Mesenchymal stem cell (in vitro differentiated cells and primary cell): ENCODE measurements at regions not wholly inside any gene's neighbourhood (a gene's known extent, or its start where the extent isn't known, plus 50 kb on each side); places are given as distances from the start of the nearest gene placed in this dataset.

Experiments
- DNase-seq: peaks from one replicate; pipeline ENCODE4 v3.0.0-alpha.2; 2013
- H2AFZ ChIP-seq: one replicate; pipeline ENCODE4 v1.6.1; 2013; ENCODE audit warnings: low read depth, mild to moderate bottlenecking, control low read depth, inconsistent platforms, low read length, moderate library complexity
- H2AK5ac ChIP-seq: 2 replicates; pipeline ENCODE4 v1.6.1; 2013; ENCODE audit warnings: low read length, moderate library complexity, mild to moderate bottlenecking, inconsistent platforms; ENCODE audit not compliant: severe bottlenecking
- H2BK120ac ChIP-seq: one replicate; pipeline ENCODE4 v1.6.1; 2013; ENCODE audit warnings: low read depth, mild to moderate bottlenecking, inconsistent platforms, low read length, moderate library complexity
- H2BK12ac ChIP-seq, 2 experiments: one replicate each; pipeline ENCODE4 v1.6.1; 2013; ENCODE audit warnings: inconsistent platforms in 2 of 2, low read length in 2 of 2, mild to moderate bottlenecking in 2 of 2, moderate library complexity in 2 of 2, control low read depth in 1 of 2
- H2BK15ac ChIP-seq: one replicate; pipeline ENCODE4 v1.6.1; 2013; ENCODE audit warnings: mild to moderate bottlenecking, low read depth, inconsistent platforms; ENCODE audit not compliant: poor library complexity, severe bottlenecking
- H2BK5ac ChIP-seq: 2 replicates; pipeline ENCODE4 v1.6.1; 2013; ENCODE audit warnings: low read depth, mild to moderate bottlenecking, low read length, control low read depth, inconsistent platforms; ENCODE audit not compliant: poor library complexity, severe bottlenecking
- H3K14ac ChIP-seq, 2 experiments: one replicate each; pipeline ENCODE4 v1.6.1; 2013; ENCODE audit warnings: inconsistent platforms in 2 of 2, low read length in 2 of 2, control low read depth in 1 of 2, mild to moderate bottlenecking in 1 of 2, moderate library complexity in 1 of 2
- H3K18ac ChIP-seq, 2 experiments: one replicate each; pipeline ENCODE4 v1.6.1; 2013; ENCODE audit warnings: inconsistent platforms in 2 of 2, low read length in 2 of 2, control low read depth in 1 of 2, low read depth in 1 of 2, mild to moderate bottlenecking in 1 of 2
- H3K23ac ChIP-seq, 2 experiments: one replicate each; pipeline ENCODE4 v1.6.1; 2013; ENCODE audit warnings: inconsistent platforms in 2 of 2, low read length in 2 of 2, mild to moderate bottlenecking in 2 of 2, moderate library complexity in 2 of 2, control low read depth in 1 of 2
- H3K27ac ChIP-seq: 2 replicates; pipeline ENCODE4 v1.5.1; 2013; ENCODE audit warnings: mild to moderate bottlenecking, moderate library complexity, low read length, control low read depth, inconsistent platforms; ENCODE audit not compliant: poor library complexity, severe bottlenecking
- H3K27me3 ChIP-seq, 2 experiments: 2 replicates each; pipeline versions ENCODE4 v1.6.1 to v1.7.0; 2013; ENCODE audit warnings: low read length in 2 of 2, mild to moderate bottlenecking in 2 of 2, moderate library complexity in 2 of 2, control low read depth in 1 of 2, inconsistent platforms in 1 of 2; ENCODE audit not compliant: control insufficient read depth in 1 of 2, insufficient read depth in 1 of 2
- H3K36me3 ChIP-seq, 2 experiments: 2 replicates each; pipeline versions ENCODE4 v1.6.1 to v1.7.0; 2013; ENCODE audit warnings: low read length in 2 of 2, control low read depth in 1 of 2, inconsistent platforms in 1 of 2, low read depth in 1 of 2, mild to moderate bottlenecking in 1 of 2; ENCODE audit not compliant: insufficient read depth in 2 of 2, control insufficient read depth in 1 of 2
- H3K4ac ChIP-seq, 2 experiments: one replicate each; pipeline ENCODE4 v1.6.1; 2013; ENCODE audit warnings: inconsistent platforms in 2 of 2, low read length in 2 of 2, mild to moderate bottlenecking in 2 of 2, moderate library complexity in 2 of 2, control low read depth in 1 of 2, low read depth in 1 of 2
- H3K4me1 ChIP-seq: 2 replicates; pipeline ENCODE4 v1.6.1; 2013; ENCODE audit warnings: low read depth, low read length, control low read depth; ENCODE audit not compliant: control insufficient read depth, insufficient read depth
- H3K4me2 ChIP-seq: 2 replicates; pipeline ENCODE4 v1.6.1; 2013; ENCODE audit warnings: low read length, mild to moderate bottlenecking, inconsistent platforms; ENCODE audit not compliant: poor library complexity, severe bottlenecking
- H3K4me3 ChIP-seq, 2 experiments: 2 replicates each; pipeline versions ENCODE4 v1.5.1 to v1.7.0; 2013; ENCODE audit warnings: low read length in 2 of 2, mild to moderate bottlenecking in 2 of 2, control low read depth in 1 of 2, low read depth in 1 of 2; ENCODE audit not compliant: insufficient read depth in 1 of 2
- H3K79me1 ChIP-seq: replicated peaks from 2 replicates; pipeline ENCODE4 v1.6.1; 2013; ENCODE audit warnings: mild to moderate bottlenecking, control low read depth, low read length, inconsistent platforms; ENCODE audit not compliant: poor library complexity, severe bottlenecking
- H3K9ac ChIP-seq: 2 replicates; pipeline ENCODE4 v1.7.0; 2013; ENCODE audit warnings: mild to moderate bottlenecking, low read length, moderate library complexity
- H3K9me3 ChIP-seq: 2 replicates; pipeline ENCODE4 v1.7.0; 2013; ENCODE audit warnings: mild to moderate bottlenecking, low read length; ENCODE audit not compliant: control insufficient read depth
- H4K8ac ChIP-seq: one replicate; pipeline ENCODE4 v1.6.1; 2013; ENCODE audit warnings: inconsistent platforms, mild to moderate bottlenecking, low read length, moderate library complexity
- H4K91ac ChIP-seq: one replicate; pipeline ENCODE4 v1.6.1; 2013; ENCODE audit warnings: mild to moderate bottlenecking, low read length, inconsistent platforms
- WGBS: methylation state at CpG from one replicate; pipeline ENCODE4 v1.1.7; 2013; ENCODE audit warnings: mixed read lengths; 5-methylcytosine and 5-hydroxymethylcytosine counted together

- Histone ChIP-seq H2BK15ac (no peak overlapping the region), H3K27ac (no peak overlapping the region), H3K4ac (no peak overlapping the region), H3K14ac (no peak overlapping the region), H3K4me3 (no peak overlapping the region), H3K4me1 (no peaks in the 10 kb centered on the region), H2AK5ac (no peak overlapping the region), H3K27me3 (peaks cover 31 to 59% of the 10 kb centered on the region in 2 experiments), H4K91ac (no peak overlapping the region), H2BK5ac (no peak overlapping the region), H3K9ac (no peak overlapping the region), H3K23ac (no peak overlapping the region), H3K79me1 (no peaks in the 10 kb centered on the region), H3K4me2 (no peak overlapping the region), H2BK12ac (no peak overlapping the region), H2AFZ (no peak overlapping the region), H4K8ac (no peak overlapping the region), H3K18ac (no peak overlapping the region), H3K9me3 (no peaks in the 10 kb centered on the region), H2BK120ac (no peak overlapping the region), H3K36me3 (no peaks in the 10 kb centered on the region)
- 85% methylated on average over 5 of the region's 5 CpGs for WGBS
- no peak for DNase-seq
Observed at GRCh38 chr1:204817341-204817740, 53.3 kb upstream of the NFASC start.

- H2BK120ac ChIP-seq = no peak overlapping the region
- no peak overlapping the region for H2AK5ac ChIP-seq
- no peaks in the 10 kb centered on the region for H3K4me1 ChIP-seq
- no peaks in the 10 kb centered on the region for H3K9me3 ChIP-seq
- no peak overlapping the region for H4K8ac ChIP-seq
- no peak overlapping the region for H3K14ac ChIP-seq
- no peak overlapping the region for H2AFZ ChIP-seq
- no peaks in the 10 kb centered on the region for H3K79me1 ChIP-seq
- no peak overlapping the region for H2BK15ac ChIP-seq
- no peak overlapping the region for H3K27ac ChIP-seq
- no peak overlapping the region for H3K18ac ChIP-seq
- DNase-seq = no peak
- H2BK5ac ChIP-seq = no peak overlapping the region
- no peak overlapping the region for H3K9ac ChIP-seq
- H3K4ac ChIP-seq = no peak overlapping the region
- no peaks in the 10 kb centered on the region for H3K36me3 ChIP-seq
- no peak overlapping the region for H3K23ac ChIP-seq
- 81% methylated on average over 3 of the region's 3 CpGs for WGBS
- no peak overlapping the region for H4K91ac ChIP-seq
- H2BK12ac ChIP-seq = no peak overlapping the region
- peaks cover 20 to 56% of the 10 kb centered on the region in 2 experiments for H3K27me3 ChIP-seq
- H3K4me2 ChIP-seq = no peak overlapping the region
- no peak overlapping the region for H3K4me3 ChIP-seq
Observed at GRCh38 chr1:204818998-204819397, 51.7 kb upstream of the NFASC start.

GRCh38 chr1:204819495-204819894 lies 51.2 kb upstream of the NFASC start:
- Histone ChIP-seq H3K79me1 (no peaks in the 10 kb centered on the region), H2BK120ac (no peak overlapping the region), H3K18ac (no peak overlapping the region), H3K4me3 (no peak overlapping the region), H4K91ac (no peak overlapping the region), H3K23ac (no peak overlapping the region), H2BK5ac (no peak overlapping the region), H4K8ac (no peak overlapping the region), H3K9ac (no peak overlapping the region), H3K14ac (no peak overlapping the region), H2AFZ (no peak overlapping the region), H3K4ac (no peak overlapping the region), H2AK5ac (no peak overlapping the region), H3K36me3 (no peaks in the 10 kb centered on the region), H3K27ac (no peak overlapping the region), H3K4me1 (no peaks in the 10 kb centered on the region), H3K9me3 (no peaks in the 10 kb centered on the region), H2BK12ac (no peak overlapping the region), H3K4me2 (no peak overlapping the region), H3K27me3 (peaks cover 20 to 56% of the 10 kb centered on the region in 2 experiments), H2BK15ac (no peak overlapping the region)
- 79% methylated on average over 1 of the region's 2 CpGs for WGBS
- no peak for DNase-seq
